Fibroblast of lung (primary cell): ENCODE measurements at regions not wholly inside any gene's neighbourhood (a gene's known extent, or its start where the extent isn't known, plus 50 kb on each side); places are given as distances from the start of the nearest gene placed in this dataset.

Experiments used
- DNase-seq, 2 donors: peaks; one replicate each; pipeline versions ENCODE4 v3.0.0 to v3.0.0-alpha.2; 2010; ENCODE audit warnings: low read depth in 2 of 2
- H2AFZ ChIP-seq: 2 replicates; pipeline ENCODE4 v1.5.1; 2012; ENCODE audit warnings: low read length, control low read depth, inconsistent platforms
- H3K27ac ChIP-seq: 2 replicates; pipeline ENCODE4 v1.5.1; 2011; ENCODE audit warnings: low read length, control low read depth; ENCODE audit not compliant: insufficient read depth
- H3K27me3 ChIP-seq: 2 replicates; pipeline ENCODE4 v1.5.1; 2011; ENCODE audit warnings: mild to moderate bottlenecking, low read length; ENCODE audit not compliant: control insufficient read depth, insufficient read depth
- H3K36me3 ChIP-seq: 2 replicates; pipeline ENCODE4 v1.5.1; 2011; ENCODE audit warnings: low read length; ENCODE audit not compliant: control insufficient read depth, insufficient read depth
- H3K4me1 ChIP-seq: 2 replicates; pipeline ENCODE4 v1.5.1; 2011; ENCODE audit warnings: low read length; ENCODE audit not compliant: control insufficient read depth, insufficient read depth; ENCODE audit errors: extremely low read depth
- H3K4me2 ChIP-seq: 2 replicates; pipeline ENCODE4 v1.5.1; 2011; ENCODE audit warnings: low read length, control low read depth; ENCODE audit not compliant: insufficient read depth; ENCODE audit errors: extremely low read depth
- H3K4me3 ChIP-seq, 4 experiments: fragments of 200-600 bp in 1 of 4; sonication (generic) in 1 of 4; replicated peaks in 1 of 4; 2 replicates each; pipeline ENCODE4 v1.5.1; 2011 to 2016; ENCODE audit warnings: low read length in 4 of 4, low read depth in 3 of 4, mild to moderate bottlenecking in 3 of 4, control low read depth in 2 of 4, inconsistent platforms in 1 of 4, mixed read lengths in 1 of 4; ENCODE audit not compliant: insufficient read depth in 1 of 4; ENCODE audit errors: control extremely low read depth in 1 of 4
- H3K79me2 ChIP-seq: 2 replicates; pipeline ENCODE4 v1.5.1; 2012; ENCODE audit warnings: mild to moderate bottlenecking, low read length, inconsistent platforms; ENCODE audit not compliant: control insufficient read depth, insufficient read depth
- H3K9ac ChIP-seq: 2 replicates; pipeline ENCODE4 v1.5.1; 2011; ENCODE audit warnings: mild to moderate bottlenecking, low read length, control low read depth; ENCODE audit not compliant: insufficient read depth
- H3K9me3 ChIP-seq: 2 replicates; pipeline ENCODE4 v1.5.1; 2012; ENCODE audit warnings: low read depth, low read length; ENCODE audit not compliant: control insufficient read depth, insufficient read depth
- H4K20me1 ChIP-seq: 2 replicates; pipeline ENCODE4 v1.5.1; 2011; ENCODE audit warnings: low read length; ENCODE audit not compliant: control insufficient read depth, insufficient read depth; ENCODE audit errors: extremely low read depth
- CTCF ChIP-seq, 2 donors: IDR thresholded peaks in 1 of 2; conservative IDR thresholded peaks in 1 of 2; 1 replicate in 1 of 2; 2 replicates in 1 of 2; pipeline ENCODE4 v1.5.1; 2011 to 2012; ENCODE audit warnings: low read length in 2 of 2, control low read depth in 1 of 2, inconsistent platforms in 1 of 2, low read depth in 1 of 2, mild to moderate bottlenecking in 1 of 2
- EZH2 ChIP-seq: IDR thresholded peaks from 2 replicates; pipeline ENCODE4 v1.5.1; 2012; ENCODE audit warnings: low read length, control low read depth, mild to moderate bottlenecking; ENCODE audit errors: missing control alignments

- no peak for TF ChIP-seq EZH2
- TF ChIP-seq CTCF (conservative IDR thresholded peaks at IDR 0.05 in 1 of 2, IDR thresholded peaks at IDR 0.05 in 1 of 2; ENCODE audit: low read depth in 1 of 2, low read length in 2 of 2): no peak
- H3K36me3 ChIP-seq: no peaks in the 10 kb centered on the region
- no peak for DNase-seq
- H3K4me2 ChIP-seq: no peak overlapping the region
- no peak overlapping the region for H3K4me3 ChIP-seq
- H3K27me3 ChIP-seq: no peaks in the 10 kb centered on the region
- H3K4me1 ChIP-seq: peaks cover 8% of the 10 kb centered on the region
- H4K20me1 ChIP-seq: no peaks in the 10 kb centered on the region
- H3K9me3 ChIP-seq: no peaks in the 10 kb centered on the region
- no peak overlapping the region for H2AFZ ChIP-seq
- no peak overlapping the region for H3K9ac ChIP-seq
- no peak overlapping the region for H3K27ac ChIP-seq
- no peaks in the 10 kb centered on the region for H3K79me2 ChIP-seq
These were observed 487.4 kb downstream of the TLE4 start for GRCh38 chr9:80059191-80059590.

DNA sequence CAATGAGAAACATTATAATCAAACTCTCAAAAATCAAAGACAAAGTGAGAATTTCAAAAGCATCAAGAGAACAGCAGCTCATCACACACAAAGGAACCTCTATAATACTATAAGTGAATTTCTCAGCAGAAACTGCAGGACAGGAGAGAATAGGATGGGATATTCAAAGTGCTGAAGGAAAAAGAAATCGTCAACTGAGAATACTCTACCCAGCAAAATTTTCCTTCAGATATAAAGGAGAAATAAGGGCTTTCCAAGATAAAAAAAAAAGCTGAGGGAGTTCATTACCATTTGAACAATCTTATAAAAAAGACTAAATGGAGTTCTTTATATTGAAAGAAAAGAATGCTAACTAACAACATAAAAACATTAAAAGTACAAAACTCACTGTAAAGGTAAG, 481.1 kb downstream of the TLE4 start:
- no peak overlapping the region for H3K4me2 ChIP-seq
- DNase-seq: no peak
- H3K36me3 ChIP-seq: no peaks in the 10 kb centered on the region
- no peak overlapping the region for H3K27ac ChIP-seq
- H3K9me3 ChIP-seq: no peaks in the 10 kb centered on the region
- no peak overlapping the region for H3K9ac ChIP-seq
- TF ChIP-seq EZH2 (no peak), CTCF (conservative IDR thresholded peaks at IDR 0.05 in 1 of 2, IDR thresholded peaks at IDR 0.05 in 1 of 2; ENCODE audit: low read depth in 1 of 2, low read length in 2 of 2) (no peak)
- no peak overlapping the region for H2AFZ ChIP-seq
- H3K4me3 ChIP-seq: no peak overlapping the region
- no peaks in the 10 kb centered on the region for H4K20me1 ChIP-seq
- no peaks in the 10 kb centered on the region for H3K79me2 ChIP-seq
- no peaks in the 10 kb centered on the region for H3K27me3 ChIP-seq
- no peaks in the 10 kb centered on the region for H3K4me1 ChIP-seq

GRCh38 chr9:80049096-80049782, 477.5 kb downstream of the TLE4 start:
- Histone ChIP-seq H3K4me3 (no peak overlapping the region), H3K36me3 (no peaks in the 10 kb centered on the region), H2AFZ (no peak overlapping the region), H4K20me1 (no peaks in the 10 kb centered on the region), H3K9me3 (no peaks in the 10 kb centered on the region), H3K4me1 (no peaks in the 10 kb centered on the region), H3K27ac (no peak overlapping the region), H3K27me3 (no peaks in the 10 kb centered on the region), H3K79me2 (no peaks in the 10 kb centered on the region), H3K9ac (no peak overlapping the region), H3K4me2 (no peak overlapping the region)
- peak in 1 of 2 donors; percentile 55 for DNase-seq
- TF ChIP-seq EZH2 (no peak), CTCF (conservative IDR thresholded peaks at IDR 0.05 in 1 of 2, IDR thresholded peaks at IDR 0.05 in 1 of 2; ENCODE audit: low read depth in 1 of 2, low read length in 2 of 2) (no peak)
